Fibroblast of lung (primary cell): ENCODE measurements at regions not wholly inside any gene's neighbourhood (a gene's known extent, or its start where the extent isn't known, plus 50 kb on each side); places are given as distances from the start of the nearest gene placed in this dataset.

Source experiments
- CTCF ChIP-seq, 2 donors: IDR thresholded peaks in 1 of 2; conservative IDR thresholded peaks in 1 of 2; 1 replicate in 1 of 2; 2 replicates in 1 of 2; pipeline ENCODE4 v1.5.1; 2011 to 2012; ENCODE audit warnings: low read length in 2 of 2, control low read depth in 1 of 2, inconsistent platforms in 1 of 2, low read depth in 1 of 2, mild to moderate bottlenecking in 1 of 2
- EZH2 ChIP-seq: IDR thresholded peaks from 2 replicates; pipeline ENCODE4 v1.5.1; 2012; ENCODE audit warnings: low read length, control low read depth, mild to moderate bottlenecking; ENCODE audit errors: missing control alignments

GRCh38 chr5:112083623-112084022 lies 326.6 kb upstream of the NREP start:
- TF ChIP-seq CTCF (conservative IDR thresholded peaks at IDR 0.05 in 1 of 2, IDR thresholded peaks at IDR 0.05 in 1 of 2; ENCODE audit: low read depth in 1 of 2, low read length in 2 of 2): no peak
- no peak for TF ChIP-seq EZH2
